ENCODE measurements at regions not wholly inside any gene's neighbourhood (a gene's known extent, or its start where the extent isn't known, plus 50 kb on each side); places are given as distances from the start of the nearest gene placed in this dataset.

DNA sequence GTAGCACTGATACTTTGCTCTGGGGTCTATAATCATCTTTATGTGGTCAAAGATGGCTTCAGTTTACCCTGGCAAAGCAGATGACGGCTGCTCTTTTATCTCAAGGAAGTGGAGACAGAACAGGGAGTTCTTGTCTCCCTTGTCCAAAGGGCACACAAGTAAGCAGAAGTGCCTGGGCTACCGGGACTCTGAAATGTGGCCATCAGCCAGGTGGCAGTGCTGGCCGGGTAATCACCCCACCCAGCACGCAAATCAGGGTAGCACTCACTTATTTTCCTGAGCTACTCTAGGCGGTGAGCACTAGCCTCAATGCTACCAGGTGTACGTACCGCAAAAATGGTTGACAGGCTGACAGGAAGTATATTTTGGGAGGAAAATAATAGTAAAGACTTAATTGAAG, 119.7 kb upstream of the ETAA1 start:
- no peak overlapping the region for H3K27ac ChIP-seq
- H3K27me3 ChIP-seq, result no peaks in the 10 kb centered on the region
- no peak overlapping the region for H3K4me3 ChIP-seq
- no peaks in the 10 kb centered on the region for H3K36me3 ChIP-seq
- H3K4me2 ChIP-seq, result no peak overlapping the region
- no peak for TF ChIP-seq Cebpa-rat (IDR thresholded peaks at IDR 0.05)
- no peaks in the 10 kb centered on the region for H3K9me3 ChIP-seq (replicated peaks in 1 of 11)
- H3K4me1 ChIP-seq, result no peaks in the 10 kb centered on the region
- no peak overlapping the region for H3K9ac ChIP-seq
- H4K20me1 ChIP-seq, result no peaks in the 10 kb centered on the region

DNA sequence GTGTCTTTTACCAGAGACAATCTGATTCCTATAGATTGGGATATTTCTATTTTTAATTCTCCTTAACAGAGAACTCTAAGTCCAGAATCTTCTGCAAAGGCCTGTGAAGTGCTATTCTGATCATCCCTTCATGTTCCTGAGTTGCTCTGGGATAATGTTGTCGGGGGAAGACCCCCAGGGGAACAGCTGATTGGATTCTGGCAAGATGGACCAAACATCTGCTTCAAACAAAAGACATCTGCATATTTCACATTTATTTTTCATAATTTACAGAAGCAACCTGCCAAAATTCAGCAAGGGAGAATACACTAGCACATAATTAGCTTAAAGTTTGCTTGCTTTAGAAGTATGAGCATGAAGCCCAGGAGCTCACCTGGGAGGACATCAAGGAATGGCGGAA, 116.0 kb upstream of the ETAA1 start:
- H3K9me3 ChIP-seq (replicated peaks in 1 of 11), result no peaks in the 10 kb centered on the region
- H3K27me3 ChIP-seq, result no peaks in the 10 kb centered on the region
- no peak overlapping the region for H3K4me2 ChIP-seq
- H3K4me1 ChIP-seq, result no peaks in the 10 kb centered on the region
- no peak overlapping the region for H3K4me3 ChIP-seq
- no peaks in the 10 kb centered on the region for H4K20me1 ChIP-seq
- no peak for TF ChIP-seq Cebpa-rat (IDR thresholded peaks at IDR 0.05)
- H3K9ac ChIP-seq, result no peak overlapping the region
- no peaks in the 10 kb centered on the region for H3K36me3 ChIP-seq
- H3K27ac ChIP-seq, result no peak overlapping the region

DNA sequence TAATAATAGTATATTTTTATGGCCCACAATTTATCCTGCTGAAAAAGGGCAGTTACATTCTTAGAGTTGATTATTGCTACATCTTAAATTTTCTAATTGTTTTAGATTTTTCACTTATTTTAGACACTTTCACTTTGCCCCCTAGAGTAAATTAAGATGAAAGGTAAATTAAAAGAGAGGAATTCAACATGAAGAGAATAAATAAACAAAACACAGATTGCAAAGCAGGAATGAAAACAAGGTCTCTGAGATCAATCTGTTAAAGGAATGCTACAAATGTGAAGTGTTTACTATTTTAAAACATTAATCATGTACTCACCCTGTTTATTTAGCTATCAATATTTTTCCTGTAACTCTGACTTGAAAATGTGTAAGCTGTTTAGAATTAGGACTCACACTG, 113.5 kb upstream of the ETAA1 start:
- no peaks in the 10 kb centered on the region for H4K20me1 ChIP-seq
- no peak overlapping the region for H3K4me3 ChIP-seq
- no peaks in the 10 kb centered on the region for H3K27me3 ChIP-seq
- no peaks in the 10 kb centered on the region for H3K9me3 ChIP-seq (replicated peaks in 1 of 11)
- TF ChIP-seq Cebpa-rat (IDR thresholded peaks at IDR 0.05), result no peak
- H3K9ac ChIP-seq, result no peak overlapping the region
- no peaks in the 10 kb centered on the region for H3K36me3 ChIP-seq
- no peaks in the 10 kb centered on the region for H3K4me1 ChIP-seq
- H3K4me2 ChIP-seq, result no peak overlapping the region
- no peak overlapping the region for H3K27ac ChIP-seq

DNA sequence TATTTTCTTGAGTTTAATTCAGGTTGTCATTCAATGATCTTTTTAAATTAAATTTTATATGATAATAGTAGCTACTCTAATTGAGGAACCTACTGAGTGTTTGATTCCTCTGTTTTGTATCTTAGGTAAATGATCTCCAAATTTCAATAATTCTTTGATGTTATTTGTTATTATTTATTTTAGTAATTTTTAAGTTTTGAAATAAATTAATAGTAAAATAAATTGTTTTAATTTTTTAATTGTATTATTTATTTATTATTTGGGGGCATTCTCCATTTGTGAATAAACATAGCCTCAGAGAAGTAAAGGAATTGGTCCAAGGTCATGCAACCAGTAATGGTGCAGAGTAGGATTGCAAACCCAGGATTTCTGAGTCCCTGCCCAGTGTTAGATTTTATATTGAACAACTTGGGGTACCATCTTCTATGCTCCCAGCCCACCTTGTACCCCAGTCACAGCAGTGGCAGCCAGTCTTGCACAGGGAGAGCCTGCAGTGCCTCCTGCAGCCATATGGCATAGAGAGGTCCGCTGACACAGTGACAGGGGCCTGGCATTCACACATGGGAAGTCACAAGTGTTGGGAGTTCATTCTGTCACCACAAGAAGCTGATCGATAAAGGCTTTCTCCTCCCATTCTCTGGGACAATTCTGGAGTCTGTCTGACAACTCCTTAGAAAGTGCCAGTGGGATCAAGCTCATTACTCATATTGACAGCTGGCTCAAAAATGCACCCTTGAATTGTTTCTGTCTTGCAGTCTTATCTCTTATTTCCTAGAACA, 110.0 kb upstream of the ETAA1 start:
- Histone ChIP-seq H3K4me1 (no peaks in the 10 kb centered on the region), H3K9ac (no peak overlapping the region), H3K4me3 (no peak overlapping the region), H4K20me1 (no peaks in the 10 kb centered on the region), H3K9me3 (replicated peaks in 1 of 11) (no peaks in the 10 kb centered on the region), H3K27me3 (no peaks in the 10 kb centered on the region), H3K36me3 (no peaks in the 10 kb centered on the region), H3K4me2 (no peak overlapping the region), H3K27ac (no peak overlapping the region)
- TF ChIP-seq Cebpa-rat (IDR thresholded peaks at IDR 0.05), result no peak

DNA sequence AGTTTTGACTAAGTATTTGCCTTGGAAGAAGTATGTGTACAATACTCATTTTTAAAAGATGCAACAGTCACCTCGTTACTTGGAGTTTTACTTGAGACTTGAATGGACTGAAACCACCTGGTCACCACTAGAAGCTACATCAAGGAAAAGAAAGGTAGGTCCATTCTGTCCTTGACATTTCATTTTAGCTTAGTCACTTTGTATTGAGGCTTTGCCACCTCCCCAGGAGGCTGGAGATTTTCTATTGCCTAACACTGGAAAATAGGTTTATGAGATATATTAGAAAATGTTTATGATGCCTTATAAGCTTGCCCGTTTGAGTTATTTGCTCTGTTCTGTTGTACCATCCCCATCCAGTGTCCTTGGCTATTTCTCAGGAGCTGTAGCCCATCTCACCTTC, 107.9 kb upstream of the ETAA1 start:
- Histone ChIP-seq H3K27me3 (no peaks in the 10 kb centered on the region), H3K36me3 (no peaks in the 10 kb centered on the region), H3K4me3 (no peak overlapping the region), H3K9me3 (replicated peaks in 1 of 11) (no peaks in the 10 kb centered on the region), H3K4me1 (no peaks in the 10 kb centered on the region), H4K20me1 (no peaks in the 10 kb centered on the region), H3K27ac (no peak overlapping the region), H3K9ac (no peak overlapping the region), H3K4me2 (no peak overlapping the region)
- TF ChIP-seq Cebpa-rat (IDR thresholded peaks at IDR 0.05), result no peak

DNA sequence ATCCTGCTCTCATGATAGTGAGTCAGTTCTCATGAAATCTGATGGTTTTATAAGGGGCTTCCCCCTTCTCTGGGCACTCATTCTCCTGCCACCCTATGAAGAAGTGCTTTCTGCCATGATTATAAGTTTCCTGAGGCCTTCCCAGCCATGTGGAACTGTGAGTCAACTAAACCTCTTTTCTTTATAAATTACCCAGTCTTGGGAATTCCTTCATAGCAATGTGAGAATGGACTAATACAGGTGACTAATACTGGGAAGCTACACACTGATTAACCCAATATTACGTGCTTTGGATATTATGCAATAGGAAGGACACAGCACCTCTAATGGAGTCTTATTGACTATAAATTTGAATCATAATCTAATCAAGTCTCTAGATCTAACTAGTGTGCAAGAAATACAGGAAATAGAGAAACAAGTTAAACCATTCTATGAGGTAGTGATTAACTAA, 107.2 kb upstream of the ETAA1 start:
- H3K4me1 ChIP-seq, result no peaks in the 10 kb centered on the region
- H3K4me3 ChIP-seq, result no peak overlapping the region
- no peak overlapping the region for H3K4me2 ChIP-seq
- no peaks in the 10 kb centered on the region for H3K36me3 ChIP-seq
- H3K9ac ChIP-seq, result no peak overlapping the region
- no peaks in the 10 kb centered on the region for H3K9me3 ChIP-seq (replicated peaks in 1 of 11)
- H3K27ac ChIP-seq, result no peak overlapping the region
- H3K27me3 ChIP-seq, result no peaks in the 10 kb centered on the region
- no peak for TF ChIP-seq Cebpa-rat (IDR thresholded peaks at IDR 0.05)
- H4K20me1 ChIP-seq, result no peaks in the 10 kb centered on the region

DNA sequence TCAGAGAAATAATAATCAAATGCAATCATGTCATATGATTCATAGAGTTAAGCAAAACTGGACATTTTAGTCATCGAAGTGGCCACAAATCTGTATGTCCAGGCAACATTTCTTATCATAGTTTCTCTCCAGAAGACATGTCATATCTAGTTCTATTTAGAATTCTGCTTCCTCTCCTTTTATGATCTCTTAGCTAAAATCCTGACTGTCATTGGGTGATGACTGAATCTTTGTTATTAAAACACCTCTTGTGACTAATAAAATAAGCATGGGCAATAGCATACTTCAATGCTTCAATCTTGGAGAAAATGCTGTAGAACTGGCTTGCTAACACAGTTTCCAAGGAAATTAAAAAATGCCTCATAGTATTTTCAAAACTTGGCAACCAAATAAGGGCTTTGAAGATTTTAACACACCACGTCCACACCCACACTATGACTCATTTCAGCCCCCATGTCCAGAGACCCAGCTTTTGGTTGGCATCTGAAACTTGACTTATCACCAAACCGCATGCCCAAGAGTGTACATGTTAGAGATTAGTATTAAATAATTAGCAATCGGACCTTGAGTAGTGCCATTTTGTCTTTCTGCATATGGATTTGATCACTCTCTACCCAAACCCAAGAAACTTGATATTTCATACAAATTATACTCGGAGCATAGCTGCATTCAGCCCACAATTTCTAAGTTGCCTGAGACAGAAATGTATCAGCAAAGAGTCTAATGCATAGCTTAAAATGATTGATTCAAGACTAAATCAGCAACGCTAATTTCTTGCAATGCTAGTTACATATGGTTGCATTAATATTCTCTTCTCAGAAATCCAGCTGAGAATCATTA, 106.5 kb upstream of the ETAA1 start:
- Histone ChIP-seq H3K4me3 (no peak overlapping the region), H3K4me1 (no peaks in the 10 kb centered on the region), H3K4me2 (no peak overlapping the region), H3K36me3 (no peaks in the 10 kb centered on the region), H4K20me1 (no peaks in the 10 kb centered on the region), H3K27ac (no peak overlapping the region), H3K9me3 (replicated peaks in 1 of 11) (no peaks in the 10 kb centered on the region), H3K9ac (no peak overlapping the region), H3K27me3 (no peaks in the 10 kb centered on the region)
- TF ChIP-seq Cebpa-rat (IDR thresholded peaks at IDR 0.05), result no peak

DNA sequence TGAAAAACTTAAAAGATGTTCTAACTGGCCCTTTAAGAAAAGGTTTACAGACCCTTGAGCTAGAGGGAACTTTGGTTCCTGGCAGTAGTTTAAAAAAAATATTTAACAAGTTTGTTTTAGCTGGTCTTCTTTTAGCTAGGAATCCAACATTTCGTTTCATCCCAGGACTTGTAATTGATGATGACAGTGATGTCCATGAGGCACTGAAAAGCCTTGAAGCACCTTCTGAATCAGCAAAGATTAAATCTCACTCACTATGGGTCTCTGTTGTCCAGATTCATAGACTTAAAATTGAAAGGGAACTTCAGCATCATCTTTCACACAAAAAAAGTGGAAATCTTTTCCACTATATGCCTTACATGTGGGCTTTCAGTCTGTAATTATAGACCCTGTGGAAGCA, 102.9 kb upstream of the ETAA1 start:
- no peak overlapping the region for H3K9ac ChIP-seq
- no peak overlapping the region for H3K27ac ChIP-seq
- no peak overlapping the region for H3K4me3 ChIP-seq
- H3K4me2 ChIP-seq, result no peak overlapping the region
- no peaks in the 10 kb centered on the region for H3K9me3 ChIP-seq (replicated peaks in 1 of 11)
- no peak for TF ChIP-seq Cebpa-rat (IDR thresholded peaks at IDR 0.05)
- no peaks in the 10 kb centered on the region for H3K27me3 ChIP-seq
- H3K4me1 ChIP-seq, result no peaks in the 10 kb centered on the region
- H4K20me1 ChIP-seq, result no peaks in the 10 kb centered on the region
- no peaks in the 10 kb centered on the region for H3K36me3 ChIP-seq

DNA sequence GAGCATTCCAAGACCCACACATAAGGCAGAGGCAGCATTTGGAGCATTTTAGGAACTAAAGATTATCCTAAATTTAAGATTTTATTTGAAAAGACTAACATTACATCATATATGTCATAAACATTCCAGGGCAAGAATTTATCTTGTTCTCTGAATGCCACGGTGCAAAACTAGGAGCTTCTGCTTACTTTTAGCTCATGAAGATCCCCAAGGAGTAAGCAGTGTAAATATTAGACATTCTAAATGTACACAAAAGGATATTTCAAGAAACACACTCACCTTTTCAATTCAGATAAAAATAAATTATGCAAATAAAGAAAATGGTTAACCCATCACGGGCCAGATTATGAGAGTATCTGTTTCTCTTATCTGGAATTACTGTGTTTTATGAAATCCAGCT, 101.7 kb upstream of the ETAA1 start:
- Histone ChIP-seq H3K9me3 (replicated peaks in 1 of 11) (no peaks in the 10 kb centered on the region), H3K27me3 (no peaks in the 10 kb centered on the region), H3K4me3 (no peak overlapping the region), H3K4me1 (no peaks in the 10 kb centered on the region), H3K9ac (no peak overlapping the region), H3K4me2 (no peak overlapping the region), H4K20me1 (no peaks in the 10 kb centered on the region), H3K36me3 (no peaks in the 10 kb centered on the region), H3K27ac (no peak overlapping the region)
- TF ChIP-seq Cebpa-rat (IDR thresholded peaks at IDR 0.05), result no peak

DNA sequence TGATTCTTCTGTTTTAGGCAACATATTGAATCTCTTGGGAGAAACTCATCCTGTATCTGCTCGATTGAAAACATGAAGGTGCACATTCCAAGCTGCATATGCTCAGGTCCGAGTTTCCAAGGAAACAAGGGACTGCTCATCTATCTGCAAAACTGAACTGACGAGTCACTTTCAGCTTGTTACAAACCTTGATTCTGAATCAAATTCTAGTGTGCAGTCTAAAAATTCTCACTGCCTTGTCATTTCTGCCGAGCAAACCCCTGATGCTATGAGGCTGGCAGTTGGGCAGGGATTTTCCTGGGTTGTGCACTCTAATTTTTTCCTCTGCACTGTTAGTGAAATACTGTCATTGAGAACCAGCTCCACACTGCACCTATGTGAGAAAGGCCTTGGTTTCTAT, 101.3 kb upstream of the ETAA1 start:
- Histone ChIP-seq H3K27me3 (no peaks in the 10 kb centered on the region), H3K27ac (no peak overlapping the region), H3K9ac (no peak overlapping the region), H4K20me1 (no peaks in the 10 kb centered on the region), H3K36me3 (no peaks in the 10 kb centered on the region), H3K9me3 (replicated peaks in 1 of 11) (no peaks in the 10 kb centered on the region), H3K4me1 (no peaks in the 10 kb centered on the region), H3K4me3 (no peak overlapping the region), H3K4me2 (no peak overlapping the region)
- no peak for TF ChIP-seq Cebpa-rat (IDR thresholded peaks at IDR 0.05)

All from BLaER1 treated with 17β-estradiol and CSF1 and Interleukin-3, amounts not matched to agents 10 nM and 100 nM (cell line).